DMS153 treated with DMSO at 0.1 percent for 48 hours (cell line): ENCODE measurements at regions not wholly inside any gene's neighbourhood (a gene's known extent, or its start where the extent isn't known, plus 50 kb on each side); places are given as distances from the start of the nearest gene placed in this dataset.

Experiments
- DNase-seq: peaks from one replicate; lab custom pipeline; 2025; ENCODE audit not compliant: unreplicated experiment; lab: John Stamatoyannopoulos, UW

- no peak for DNase-seq
Observed at GRCh38 chr15:39358441-39359041, 222.3 kb upstream of the THBS1 start.

DNA sequence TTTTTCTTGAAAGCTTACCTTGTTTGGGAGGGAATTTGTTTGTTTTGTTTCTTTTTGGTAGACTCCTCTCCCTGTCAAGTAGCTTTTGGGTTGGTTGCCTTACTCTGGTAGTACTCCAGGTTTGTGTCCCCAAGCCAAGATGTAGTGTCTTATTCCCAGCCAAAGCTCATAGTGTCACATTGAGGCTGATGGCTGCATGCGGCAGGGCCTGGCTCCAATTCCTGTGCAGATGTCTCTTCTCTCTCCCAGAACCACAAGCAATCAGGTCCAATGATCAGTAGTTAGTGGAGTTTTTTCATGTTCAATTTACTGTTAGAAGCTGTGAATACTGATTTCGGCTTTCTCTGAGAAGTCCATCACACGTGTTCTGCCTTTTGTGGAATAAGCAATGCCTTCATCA, 221.1 kb upstream of the THBS1 start:
- no peak for DNase-seq

DNA sequence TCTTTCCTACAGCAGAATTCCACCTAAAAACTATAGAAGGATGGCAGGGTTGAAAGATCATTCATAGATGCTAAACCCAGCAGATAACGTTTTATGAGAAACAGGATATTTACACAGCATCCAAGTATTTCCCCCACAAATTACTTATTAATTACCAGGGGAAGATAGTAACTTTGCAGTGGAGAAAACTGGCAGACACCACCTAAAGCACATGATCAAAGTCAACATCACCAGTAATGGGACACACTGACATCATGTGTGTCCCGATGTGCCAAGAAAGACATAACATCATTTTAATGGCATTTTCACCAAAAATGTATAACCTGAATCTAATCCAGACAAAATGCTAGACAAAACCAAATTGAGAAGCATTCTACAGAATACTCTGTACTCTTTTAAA, 220.4 kb upstream of the THBS1 start:
- no peak for DNase-seq

- DNase-seq = no peak
Observed at GRCh38 chr15:39361497-39361896, 219.4 kb upstream of the THBS1 start.

DNA sequence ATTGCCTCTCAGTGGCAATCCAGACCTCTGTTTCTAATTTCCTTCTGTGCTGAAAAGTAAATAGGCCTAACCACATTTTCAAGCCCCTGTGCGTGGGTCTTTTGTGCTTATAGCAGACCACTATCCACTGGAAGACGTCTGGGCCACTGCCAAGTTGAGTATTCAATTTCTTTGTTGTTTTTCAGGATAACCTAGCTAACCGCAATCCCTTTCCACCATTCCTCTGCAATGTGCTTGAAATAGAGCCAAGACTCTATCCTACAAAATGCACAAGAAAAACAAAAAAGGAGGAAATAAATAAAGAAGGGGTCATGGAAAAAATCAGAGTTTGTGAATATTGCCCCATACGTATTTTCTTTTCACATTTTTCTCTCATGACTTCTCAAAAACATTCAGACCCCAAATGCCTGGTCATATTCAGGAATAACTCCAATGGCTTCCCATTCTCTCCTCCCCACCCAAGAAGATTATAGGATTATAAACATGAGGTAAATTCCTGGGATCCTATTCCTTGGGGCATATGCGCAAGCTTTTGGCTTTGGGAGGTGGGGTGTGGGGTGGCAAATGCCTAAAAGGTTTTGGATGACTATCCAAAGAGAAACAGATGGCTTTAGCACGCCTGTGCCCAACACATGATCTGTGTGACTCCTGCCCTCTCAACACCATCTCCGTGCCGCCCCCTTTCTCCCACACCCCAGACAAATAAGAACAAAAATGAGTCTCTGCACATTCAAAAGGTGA, 217.9 kb upstream of the THBS1 start:
- no peak for DNase-seq

DNA sequence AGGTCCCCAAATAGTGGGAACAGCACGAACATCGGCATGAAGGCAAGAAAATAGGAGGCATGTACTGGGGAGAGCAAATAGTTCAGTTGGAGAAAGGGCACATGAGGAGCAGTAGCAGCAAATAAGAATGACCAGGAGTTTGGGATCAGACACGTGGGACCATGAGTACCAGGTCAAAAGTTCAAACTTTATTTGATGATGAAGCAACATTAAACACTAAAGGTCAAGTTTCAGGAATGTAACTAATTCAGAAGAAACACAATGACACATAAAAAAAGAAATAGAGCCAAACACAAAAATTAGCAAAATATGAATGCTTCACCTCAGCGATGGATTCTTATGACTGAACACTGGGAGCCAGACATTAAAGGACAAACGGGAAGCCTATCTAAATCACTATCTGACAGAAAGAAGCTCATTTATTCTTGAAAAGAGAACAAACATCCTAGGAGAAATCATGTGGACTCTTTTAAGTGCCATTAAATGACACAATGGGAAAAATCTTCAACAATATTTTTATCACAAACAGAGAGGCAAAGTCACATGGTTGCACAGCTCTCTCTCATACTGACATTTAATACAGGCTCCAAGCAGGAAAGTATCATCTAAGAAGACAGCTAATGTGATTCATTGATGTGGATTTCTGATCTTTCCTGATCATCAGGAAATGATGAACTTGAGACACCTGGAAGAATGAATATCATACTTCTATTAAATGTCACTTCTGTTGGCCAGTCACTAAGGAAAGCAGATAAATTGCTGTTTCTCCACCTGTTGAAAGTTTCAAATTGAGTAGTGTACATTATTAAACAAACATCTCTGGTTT, 216.9 kb upstream of the THBS1 start:
- no peak for DNase-seq

- DNase-seq = no peak
Observed at GRCh38 chr15:39364721-39365120, 216.2 kb upstream of the THBS1 start.

DNA sequence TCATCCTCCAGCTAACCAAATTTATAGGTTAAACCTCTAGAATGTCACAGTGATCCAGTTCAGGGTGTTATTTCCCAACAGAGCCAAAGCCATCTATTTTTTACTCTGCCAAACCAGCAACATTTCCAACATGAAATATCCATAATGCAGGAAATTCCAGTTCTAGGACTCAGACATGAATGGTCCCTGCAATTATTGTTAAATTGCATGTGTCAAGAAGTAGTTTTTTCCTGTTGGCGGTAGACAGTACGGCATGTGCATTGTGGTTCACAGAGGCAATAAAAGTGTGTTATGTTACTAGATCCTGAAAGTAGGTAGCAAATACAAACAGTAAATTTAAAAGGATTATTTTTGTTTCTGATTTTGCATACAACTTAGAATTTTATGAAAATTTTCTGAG, 215.7 kb upstream of the THBS1 start:
- DNase-seq = no peak

GRCh38 chr15:39365873-39366272, 215.0 kb upstream of the THBS1 start:
- DNase-seq = no peak

DNA sequence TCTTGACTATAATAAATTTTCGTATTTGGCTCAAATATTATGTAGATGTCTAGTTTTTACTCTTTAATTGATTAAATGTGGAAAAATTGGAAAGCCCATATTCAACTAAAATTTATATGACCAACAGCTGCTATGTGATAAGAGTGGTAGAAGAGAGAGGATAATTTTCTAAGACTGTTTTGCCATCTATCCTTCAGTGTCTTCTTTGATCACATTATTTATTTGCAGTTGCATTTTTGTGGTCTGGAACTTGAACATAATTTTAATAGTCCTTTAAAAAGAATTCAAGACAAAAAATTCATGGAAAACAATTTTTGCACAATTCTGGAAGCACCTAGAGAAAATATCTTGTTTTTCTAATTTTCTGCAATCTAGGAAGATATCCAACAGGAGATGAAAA, 213.3 kb upstream of the THBS1 start:
- no peak for DNase-seq

DNA sequence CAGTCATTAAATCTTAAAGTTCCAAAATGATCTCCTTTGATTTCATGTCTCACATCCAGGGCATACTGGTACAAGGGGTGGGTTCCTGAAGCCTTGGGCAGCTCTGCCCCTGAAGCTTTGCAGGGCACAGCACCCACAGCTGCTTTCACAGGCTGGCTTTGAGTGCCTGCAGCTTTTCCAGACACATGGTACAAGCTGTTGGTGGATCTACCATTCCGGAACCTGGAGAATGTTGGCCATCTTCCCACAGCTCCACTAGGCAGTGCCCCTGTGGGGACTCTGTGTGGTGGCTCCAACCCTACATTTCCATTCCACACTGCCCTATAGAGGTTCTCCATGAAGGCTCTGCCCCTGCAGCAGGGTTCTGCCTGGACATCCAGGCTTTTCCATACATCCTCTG, 211.1 kb upstream of the THBS1 start:
- no peak for DNase-seq

DNA sequence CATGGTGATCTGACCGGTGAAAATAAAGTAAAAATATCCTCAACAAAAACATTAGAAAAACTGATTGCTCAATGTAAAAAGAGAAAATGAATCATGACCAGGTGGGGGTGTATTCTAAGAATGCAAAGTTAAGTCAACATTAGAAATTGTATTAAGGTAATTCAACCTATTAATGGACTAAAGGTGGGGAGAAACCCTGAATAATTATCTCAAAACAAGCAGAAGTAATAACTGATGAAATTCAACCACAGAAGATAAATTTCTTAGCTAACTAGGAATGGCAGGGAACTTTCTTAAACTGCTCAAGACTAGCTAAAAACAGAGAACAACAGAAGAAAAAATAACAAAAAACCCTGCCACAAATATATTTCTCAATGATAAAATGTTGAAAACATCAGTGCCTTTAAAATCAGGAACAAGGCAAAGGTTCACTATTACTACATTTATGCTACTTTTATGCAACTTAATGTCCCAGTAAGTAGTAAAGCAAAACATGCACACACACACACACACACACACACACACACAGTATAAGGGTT, 204.4 kb upstream of the THBS1 start:
- no peak for DNase-seq

GRCh38 chr15:39381517-39381916, 199.4 kb upstream of the THBS1 start:
- no peak for DNase-seq

DNA sequence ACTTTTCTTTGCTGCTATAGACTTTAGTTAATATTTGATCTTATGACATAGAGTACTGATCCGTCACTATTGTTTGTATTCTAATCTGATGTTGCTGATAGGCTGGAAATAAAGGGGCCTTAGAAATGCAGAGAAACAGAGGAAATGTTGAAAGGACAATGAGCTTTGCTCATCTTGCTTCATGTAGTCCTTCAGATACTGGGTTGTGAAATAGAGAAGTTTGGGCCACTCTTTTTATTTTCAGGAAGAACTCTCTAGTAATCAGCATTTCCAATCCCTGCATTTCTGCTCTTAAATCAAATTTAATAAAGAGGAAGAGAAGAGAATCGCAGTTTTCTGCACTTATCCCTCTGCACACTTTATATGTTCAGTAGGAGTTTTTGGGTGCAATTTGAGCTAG, 192.8 kb upstream of the THBS1 start:
- no peak for DNase-seq

DNA sequence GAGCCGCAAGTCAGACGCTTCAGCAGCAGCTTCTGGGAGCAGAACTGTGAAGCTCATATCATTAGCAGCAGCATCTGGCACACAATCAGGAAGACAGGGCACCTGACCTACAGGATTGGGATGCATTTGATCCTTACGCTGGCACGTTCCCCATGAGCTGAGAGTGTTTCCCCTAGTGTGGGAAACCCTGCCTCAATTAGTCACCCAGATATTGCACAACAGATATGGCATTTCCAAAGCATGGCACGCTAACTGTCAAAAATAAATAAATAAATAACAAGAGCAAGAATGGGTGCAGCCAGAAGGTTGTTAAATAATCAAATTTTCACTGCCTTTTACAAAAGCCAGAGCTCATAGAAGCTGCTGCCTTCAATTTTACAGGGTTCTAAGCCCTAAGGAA, 189.6 kb upstream of the THBS1 start:
- no peak for DNase-seq

GRCh38 chr15:39392469-39393047, 188.3 kb upstream of the THBS1 start:
- DNase-seq = no peak

DNA sequence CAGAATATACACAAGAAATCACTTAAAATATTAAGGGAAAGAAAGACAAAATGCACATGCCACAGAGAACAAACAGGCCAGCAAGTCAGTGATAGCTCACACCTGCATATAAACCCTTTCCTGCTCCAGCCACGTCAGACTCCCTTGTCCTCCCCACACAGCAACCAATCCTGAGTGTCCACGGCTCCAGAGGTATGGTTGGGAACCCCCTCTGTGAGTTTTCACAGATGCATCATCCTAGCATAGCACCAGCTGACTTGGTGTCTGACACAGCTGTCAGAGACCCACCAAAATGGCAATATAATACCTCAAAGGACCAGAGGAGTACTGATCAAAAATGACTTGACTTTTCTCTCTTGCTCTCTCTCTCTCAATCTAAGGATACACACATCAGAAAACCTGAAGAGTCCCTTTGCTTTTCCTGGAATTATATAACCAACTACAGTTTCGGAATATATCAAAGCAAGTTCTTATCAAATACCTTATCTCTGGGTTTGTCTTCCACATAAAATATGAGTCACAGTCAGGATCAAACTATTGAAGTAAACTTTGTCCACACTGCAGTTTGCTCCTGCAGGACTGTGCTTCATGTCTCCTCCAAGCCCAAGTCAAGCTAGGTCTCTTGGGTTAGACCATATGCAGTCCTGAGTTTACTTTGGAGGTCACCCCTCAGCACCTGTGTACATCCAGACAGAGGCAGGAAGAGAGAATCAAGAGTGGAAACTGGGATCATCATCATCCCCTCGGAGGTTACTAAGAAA, 187.1 kb upstream of the THBS1 start:
- DNase-seq = no peak

DNA sequence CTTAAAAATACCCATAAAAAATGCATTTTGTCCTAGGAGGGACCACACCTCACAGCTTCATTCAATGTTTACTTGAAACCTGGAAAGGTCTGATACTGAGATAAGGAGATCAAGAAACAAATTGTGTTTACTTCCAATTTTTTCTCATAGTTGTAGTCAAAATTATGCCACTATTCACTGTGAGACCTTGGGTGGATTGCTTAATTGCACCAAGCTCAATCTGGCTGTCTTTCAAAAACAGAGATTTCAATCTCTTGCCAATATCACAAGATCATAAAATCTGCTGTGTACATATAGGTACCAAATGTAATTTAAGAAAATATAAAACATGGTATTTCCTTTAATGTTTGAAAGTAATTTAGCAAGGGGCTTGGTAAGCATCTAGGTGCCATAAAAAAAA, 186.4 kb upstream of the THBS1 start:
- no peak for DNase-seq

GRCh38 chr15:39396979-39397615, 183.8 kb upstream of the THBS1 start:
- no peak for DNase-seq

DNA sequence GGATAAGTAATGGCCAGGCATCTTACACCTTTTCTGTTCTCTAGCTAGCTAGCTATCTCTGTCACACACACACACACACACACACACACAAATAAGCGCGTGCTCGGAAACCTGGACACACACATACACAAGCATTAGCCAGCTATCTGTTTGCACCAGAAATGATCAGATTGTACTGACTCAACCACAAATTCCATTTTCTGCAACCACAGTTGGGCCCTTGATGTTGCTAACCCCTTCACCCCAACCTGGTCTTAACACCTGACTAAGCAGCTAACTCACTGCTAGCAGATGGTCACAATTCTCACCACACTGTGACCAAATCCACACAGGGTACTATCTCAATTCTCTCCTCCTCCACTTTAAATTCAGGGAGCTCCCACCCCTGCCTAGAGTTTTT, 183.0 kb upstream of the THBS1 start:
- no peak for DNase-seq
